ENCODE measurements at regions not wholly inside any gene's neighbourhood (a gene's known extent, or its start where the extent isn't known, plus 50 kb on each side); places are given as distances from the start of the nearest gene placed in this dataset.
"Not testable (repeated sequence)": the region's sequence is repeated elsewhere in the genome, so short reads cannot be mapped to it uniquely, and the experiment has no call there.

- DNase-seq = no peak
Measured at GRCh38 chrX:117843749-117844148, 272.9 kb downstream of the KLHL13 start.

DNA sequence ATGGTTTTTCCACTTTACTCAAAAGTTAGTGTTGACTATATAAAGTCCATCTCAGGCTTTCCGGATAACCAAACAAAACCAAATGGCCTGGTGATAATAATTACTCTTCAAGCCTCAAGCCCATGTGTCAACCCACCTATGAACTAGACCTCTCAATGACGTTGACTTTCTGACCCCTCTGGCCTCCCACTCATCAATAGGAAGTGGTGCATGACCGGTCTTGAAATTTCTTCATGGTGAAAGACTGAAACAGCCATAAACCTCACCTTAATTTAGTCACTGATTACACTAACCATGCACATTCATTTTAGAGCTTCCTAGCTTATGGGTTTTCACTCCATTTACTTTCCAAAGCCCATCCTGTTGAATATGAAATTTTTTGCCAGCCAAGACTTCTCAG lies 276.0 kb downstream of the KLHL13 start:
- DNase-seq = no peak

- no peak for DNase-seq
Measured at GRCh38 chrX:117839544-117839943, 277.1 kb downstream of the KLHL13 start.

DNA sequence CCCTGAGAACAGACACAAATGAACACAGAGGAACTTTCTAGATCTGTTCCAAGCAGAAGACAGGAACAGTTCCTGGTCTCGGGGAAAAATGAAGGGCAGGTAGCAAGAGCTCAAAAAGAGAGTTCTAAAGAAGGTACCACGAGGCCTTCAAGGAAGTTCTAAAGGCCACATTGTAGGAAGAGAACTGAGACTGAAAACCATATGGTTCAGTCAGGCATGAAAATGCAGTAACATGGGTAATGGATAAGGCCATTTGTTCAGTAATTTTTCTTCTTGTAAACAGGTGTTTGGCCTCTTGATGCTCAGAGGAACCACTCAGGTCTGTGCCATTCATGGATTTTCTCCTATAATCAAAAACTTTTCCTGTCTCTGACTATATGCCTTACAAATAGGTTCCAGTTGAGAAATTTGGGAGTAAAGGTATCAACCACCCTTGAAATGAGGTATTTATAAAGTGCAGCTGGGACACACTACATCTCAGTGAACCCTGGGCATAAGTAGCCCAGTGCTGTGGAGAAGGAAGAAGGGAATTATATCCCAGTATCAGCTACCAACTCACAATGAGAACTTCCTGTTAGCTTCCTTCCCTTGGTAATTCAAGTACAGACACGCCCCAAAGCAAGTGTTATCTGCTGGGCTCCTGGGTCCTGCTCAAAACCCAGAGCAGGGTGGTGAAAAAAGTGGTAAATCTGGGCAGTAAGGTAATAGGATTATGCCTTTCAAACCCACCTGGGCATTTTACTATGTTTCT lies 277.9 kb downstream of the KLHL13 start:
- DNase-seq = no peak

DNA sequence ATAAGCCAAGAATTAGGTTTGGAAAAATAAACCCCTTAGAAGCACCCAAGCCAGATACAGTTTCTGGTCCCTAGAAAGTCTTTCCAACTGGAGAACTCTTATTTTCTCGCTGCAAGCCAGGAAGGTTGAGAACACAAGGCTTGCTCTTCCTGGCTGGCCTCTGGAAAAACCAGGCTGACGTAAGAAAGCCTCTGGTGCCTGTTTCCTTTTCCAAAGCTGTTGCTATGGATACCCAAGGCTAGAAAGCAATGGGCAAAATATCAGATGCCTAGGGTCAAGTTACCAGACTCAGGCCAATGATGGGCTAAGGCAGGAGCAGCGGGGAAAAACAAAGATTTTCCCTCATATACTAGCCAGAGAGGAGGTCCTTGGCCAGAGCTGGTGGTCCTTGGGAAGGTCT lies 281.6 kb downstream of the KLHL13 start:
- DNase-seq = no peak

DNA sequence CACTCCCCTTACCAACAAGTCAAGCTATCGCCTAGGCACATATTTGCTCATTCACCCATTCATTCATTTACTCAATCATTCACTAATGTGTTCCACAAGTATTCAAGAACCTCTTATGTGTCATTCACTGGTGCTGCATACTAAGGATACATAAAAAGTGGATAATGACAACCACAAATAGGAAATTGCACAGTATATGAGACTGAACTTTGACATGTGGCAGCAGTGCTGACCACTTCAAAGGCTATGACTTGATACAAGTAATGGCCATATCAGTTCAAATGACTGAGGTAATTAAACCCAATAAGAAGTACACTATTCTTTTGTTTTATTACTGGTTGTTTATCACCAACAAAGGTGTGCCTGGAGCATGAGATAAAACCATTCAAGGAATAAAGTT lies 282.5 kb downstream of the KLHL13 start:
- no peak for DNase-seq

GRCh38 chrX:117821472-117821871 lies 295.1 kb downstream of the KLHL13 start:
- not testable (repeated sequence) for DNase-seq

DNA sequence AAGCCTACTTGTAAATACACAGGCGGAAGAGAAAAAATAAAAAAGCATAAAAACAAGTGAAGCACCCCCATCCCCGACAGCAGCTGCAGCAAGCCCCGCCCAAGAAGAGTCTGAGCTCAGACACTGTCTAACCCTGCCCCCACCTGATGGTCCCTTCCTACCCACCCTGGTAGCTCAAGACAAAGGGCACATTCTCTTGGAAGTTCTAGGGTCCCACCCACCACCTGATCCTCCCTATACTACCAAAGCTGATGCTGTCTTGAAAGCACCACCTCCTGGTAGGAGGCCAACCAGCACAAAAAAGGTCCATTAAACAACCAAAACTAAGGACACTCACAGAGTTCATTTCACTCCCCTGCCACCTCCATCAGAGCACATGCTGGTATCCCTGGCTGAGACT lies 308.2 kb downstream of the KLHL13 start:
- DNase-seq = no peak

- DNase-seq = no peak
Measured at GRCh38 chrX:117803463-117803862, 313.1 kb downstream of the KLHL13 start.

GRCh38 chrX:117788339-117788738 lies 328.3 kb downstream of the KLHL13 start:
- no peak for DNase-seq

- no peak for DNase-seq
Measured at GRCh38 chrX:117771384-117771783, 345.2 kb downstream of the KLHL13 start.

DNA sequence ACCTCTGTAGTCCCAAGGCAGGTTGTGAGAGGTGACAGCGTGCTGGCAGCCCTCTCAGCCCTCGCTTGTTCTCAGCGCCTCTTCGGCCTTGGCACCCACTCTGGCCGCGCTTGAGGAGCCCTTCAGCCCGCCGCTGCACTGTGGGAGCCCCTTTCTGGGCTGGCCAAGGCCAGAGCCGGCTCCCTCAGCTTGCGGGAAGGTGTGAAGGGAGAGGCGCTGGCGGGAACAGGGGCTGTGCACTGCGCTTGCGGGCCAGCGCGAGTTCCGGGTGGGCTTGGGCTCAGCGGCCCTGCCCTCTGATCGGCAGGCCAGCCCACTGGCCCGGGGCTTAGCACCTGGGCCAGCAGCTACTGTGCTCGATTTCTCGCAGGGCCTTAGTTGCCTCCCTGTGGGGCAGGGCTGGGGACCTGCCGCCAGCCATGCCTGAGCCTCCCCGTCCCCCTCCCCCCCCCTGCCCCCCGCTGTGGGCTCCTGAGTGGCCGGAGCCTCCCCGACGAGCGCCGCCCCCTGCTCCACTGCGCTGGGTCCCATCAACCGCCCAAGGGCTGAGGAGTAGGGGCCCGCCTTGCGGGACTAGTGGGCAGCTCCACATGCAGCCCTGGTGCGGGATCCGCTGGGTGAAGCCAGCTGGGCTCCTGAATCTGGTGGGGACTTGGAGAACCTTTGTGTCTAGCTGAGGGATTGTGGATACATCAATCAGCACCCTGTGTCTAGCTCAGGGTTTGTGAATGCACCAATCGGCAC lies 347.6 kb downstream of the KLHL13 start:
- no peak for DNase-seq

DNA sequence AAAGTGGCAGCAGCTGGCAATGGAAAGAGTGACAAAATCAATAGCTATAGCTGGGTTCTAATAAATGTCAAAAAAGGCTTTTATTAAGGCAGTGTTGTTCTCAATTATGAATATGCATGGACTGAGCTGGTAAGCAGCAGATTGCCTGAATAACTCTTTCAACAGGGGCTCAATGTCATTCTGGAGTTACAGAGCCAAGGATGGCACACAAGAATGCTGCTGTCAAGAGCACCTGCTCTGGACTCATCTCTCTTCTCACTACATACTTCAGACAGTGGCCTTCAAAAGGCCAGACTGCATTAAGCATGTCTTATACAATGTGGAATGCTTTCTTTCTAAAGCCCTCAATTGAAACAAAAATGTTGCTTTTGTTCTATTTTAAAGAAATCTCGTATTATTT lies 351.4 kb downstream of the KLHL13 start:
- DNase-seq = no peak

DNA sequence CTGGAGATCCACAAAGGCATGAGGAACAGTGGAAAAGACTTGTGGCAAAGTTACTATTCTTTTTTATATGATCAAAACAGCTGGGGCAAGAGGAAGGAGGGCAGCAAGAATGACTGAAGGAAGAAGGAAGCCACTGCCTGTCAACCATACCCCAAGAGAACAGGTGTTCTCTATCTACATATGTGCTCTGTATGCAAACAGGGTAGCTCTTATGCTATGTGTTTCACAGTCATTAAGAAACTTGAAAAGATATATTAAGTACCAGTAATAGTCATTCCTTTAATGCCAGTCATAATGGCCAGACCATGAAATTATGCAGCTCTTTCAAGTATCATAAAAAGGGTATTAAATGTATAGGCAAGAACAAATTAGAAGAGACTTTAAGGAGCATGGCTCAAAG lies 363.9 kb downstream of the KLHL13 start:
- no peak for DNase-seq

- no peak for DNase-seq
Measured at GRCh38 chrX:117751155-117751554, 365.5 kb downstream of the KLHL13 start.

DNA sequence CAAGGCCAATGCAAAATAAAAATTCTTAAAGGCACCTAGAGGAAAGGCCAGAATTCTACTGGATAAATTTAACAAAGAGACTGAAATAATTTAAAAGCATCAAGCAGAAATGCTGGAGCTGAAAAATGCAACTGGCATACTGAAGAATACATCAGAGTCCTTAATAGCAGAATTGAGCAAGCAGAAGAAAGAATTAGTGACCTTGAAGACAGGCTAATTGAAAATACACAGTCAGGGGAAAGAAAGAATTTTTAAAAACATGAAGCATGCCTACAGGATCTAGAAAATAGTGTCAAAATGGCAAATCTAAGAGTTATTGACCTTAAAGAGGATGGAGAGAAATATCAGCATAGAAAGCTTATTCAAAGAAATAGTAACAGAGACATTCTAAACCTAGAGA lies 371.7 kb downstream of the KLHL13 start:
- DNase-seq = no peak

DNA sequence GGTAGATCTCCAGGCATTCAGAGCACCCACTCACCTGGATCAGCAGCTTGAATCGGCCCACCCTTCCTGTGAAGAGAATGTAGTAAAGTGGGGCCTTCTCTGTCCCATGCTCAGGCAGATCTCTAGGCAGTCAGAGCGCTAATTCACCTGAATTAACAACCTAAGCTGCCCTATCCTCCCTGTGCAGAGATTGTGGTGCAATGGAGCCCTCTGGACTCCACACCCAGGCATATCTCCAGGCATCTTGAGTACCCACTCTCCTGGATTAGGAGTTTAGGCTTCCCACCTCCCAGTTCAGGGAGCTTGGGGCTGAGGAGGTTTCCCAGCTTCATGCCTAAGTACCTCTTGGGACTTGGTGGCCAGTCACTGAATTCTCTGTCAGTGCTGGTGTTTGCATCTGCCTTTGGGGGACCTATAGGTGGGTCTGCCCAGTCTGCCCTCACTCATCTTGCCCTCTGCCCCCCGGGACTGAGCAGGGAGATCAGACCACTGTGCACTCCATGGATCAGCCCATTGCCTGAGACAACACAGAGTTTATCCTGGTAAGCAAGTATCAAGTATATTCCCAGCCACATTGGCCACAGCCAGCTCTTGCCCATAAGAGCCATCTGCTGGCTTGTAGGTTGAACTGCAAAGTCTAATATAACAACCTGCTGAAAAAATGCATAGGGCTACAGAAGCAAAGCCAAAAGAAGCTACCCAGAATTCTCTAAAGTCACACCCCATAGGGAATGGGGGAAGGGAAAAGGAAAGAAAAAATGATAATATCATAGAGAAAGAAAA lies 372.9 kb downstream of the KLHL13 start:
- no peak for DNase-seq

GRCh38 chrX:117713411-117713810 lies 403.2 kb downstream of the KLHL13 start:
- no peak for DNase-seq

GRCh38 chrX:117711782-117712181 lies 404.8 kb downstream of the KLHL13 start:
- DNase-seq = no peak

- no peak for DNase-seq
Measured at GRCh38 chrX:117707948-117708743, 408.5 kb downstream of the KLHL13 start.

GRCh38 chrX:117701050-117701449 lies 415.6 kb downstream of the KLHL13 start:
- DNase-seq = no peak

- no peak for DNase-seq
Measured at GRCh38 chrX:117689956-117690355, 426.7 kb downstream of the KLHL13 start.

- DNase-seq = no peak
Measured at GRCh38 chrX:117680286-117680685, 436.3 kb downstream of the KLHL13 start.

Data from NCI-H2171 treated with DMSO at 0.1 percent for 48 hours (cell line).